H1 (cell line): ENCODE measurements at regions not wholly inside any gene's neighbourhood (a gene's known extent, or its start where the extent isn't known, plus 50 kb on each side); places are given as distances from the start of the nearest gene placed in this dataset.

Source experiments
- CHD1 ChIP-seq: IDR thresholded peaks from 2 replicates; pipeline ENCODE4 v1.6.1; 2012; ENCODE audit warnings: low read depth, low read length, improper control_type of control experiment
- RNF2 ChIP-seq: fragments of 200-900, 300-1000 bp; sonication (generic); IDR thresholded peaks from 2 replicates; pipeline ENCODE4 v1.7.1; 2016; ENCODE audit warnings: borderline replicate concordance, low read depth, mild to moderate bottlenecking, antibody characterized with exemption, low read length; ENCODE audit not compliant: poor library complexity, severe bottlenecking; ENCODE audit errors: missing control alignments
- RXRA ChIP-seq: IDR thresholded peaks from 2 replicates; pipeline ENCODE4 v1.6.1; 2011; ENCODE audit warnings: low read depth, mild to moderate bottlenecking, low read length, moderate library complexity; ENCODE audit not compliant: insufficient read depth
- SAP30 ChIP-seq: fragments of 300-600 bp; sonication (generic); IDR thresholded peaks from 2 replicates; pipeline ENCODE4 v1.7.1; 2012; ENCODE audit warnings: low read length, moderate library complexity, mild to moderate bottlenecking, inconsistent platforms; ENCODE audit not compliant: insufficient read depth, insufficient replicate concordance
- SIX5 ChIP-seq: IDR thresholded peaks from 2 replicates; pipeline ENCODE4 v1.6.1; 2011; ENCODE audit warnings: mild to moderate bottlenecking, low read depth, low read length
- SRF ChIP-seq: IDR thresholded peaks from 2 replicates; pipeline ENCODE4 v1.6.1; 2011; ENCODE audit warnings: mild to moderate bottlenecking, low read depth, low read length, moderate library complexity
- USF2 ChIP-seq: IDR thresholded peaks from 2 replicates; pipeline ENCODE4 v1.6.1; 2011; ENCODE audit warnings: low read length, improper control_type of control experiment
- ZNF274 ChIP-seq: IDR thresholded peaks from 2 replicates; pipeline ENCODE4 v1.7.0; 2012; ENCODE audit warnings: low read length, borderline replicate concordance; ENCODE audit errors: extremely low read depth
- TF ChIP-seq, protein P1 (sequence below): fragments of 300-600 bp; sonication (generic); IDR thresholded peaks from 2 replicates; pipeline ENCODE4 v1.7.1; 2012; ENCODE audit warnings: low read length, moderate library complexity, mild to moderate bottlenecking, inconsistent platforms; ENCODE audit not compliant: insufficient replicate concordance

DNA sequence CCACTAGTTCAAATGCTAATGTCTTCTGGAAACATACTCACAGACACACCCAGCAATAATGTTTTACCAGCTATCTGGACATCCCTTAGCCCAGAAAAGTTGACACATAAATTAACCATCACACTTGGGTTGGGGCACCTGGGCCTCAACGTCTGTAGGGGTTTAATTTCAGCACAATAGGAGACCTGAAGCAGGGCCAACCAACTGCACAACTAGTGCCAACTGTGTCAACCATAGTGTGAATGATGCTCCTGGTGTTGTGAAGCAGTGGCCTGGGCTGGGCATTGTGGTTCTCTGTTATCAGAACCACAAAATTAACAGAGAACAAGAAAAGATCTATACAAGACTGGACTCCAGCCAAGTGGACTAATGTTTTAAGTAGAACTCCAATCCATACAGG is 106.7 kb upstream of the PPM1H start (continued):
- TF ChIP-seq, protein P1, sequence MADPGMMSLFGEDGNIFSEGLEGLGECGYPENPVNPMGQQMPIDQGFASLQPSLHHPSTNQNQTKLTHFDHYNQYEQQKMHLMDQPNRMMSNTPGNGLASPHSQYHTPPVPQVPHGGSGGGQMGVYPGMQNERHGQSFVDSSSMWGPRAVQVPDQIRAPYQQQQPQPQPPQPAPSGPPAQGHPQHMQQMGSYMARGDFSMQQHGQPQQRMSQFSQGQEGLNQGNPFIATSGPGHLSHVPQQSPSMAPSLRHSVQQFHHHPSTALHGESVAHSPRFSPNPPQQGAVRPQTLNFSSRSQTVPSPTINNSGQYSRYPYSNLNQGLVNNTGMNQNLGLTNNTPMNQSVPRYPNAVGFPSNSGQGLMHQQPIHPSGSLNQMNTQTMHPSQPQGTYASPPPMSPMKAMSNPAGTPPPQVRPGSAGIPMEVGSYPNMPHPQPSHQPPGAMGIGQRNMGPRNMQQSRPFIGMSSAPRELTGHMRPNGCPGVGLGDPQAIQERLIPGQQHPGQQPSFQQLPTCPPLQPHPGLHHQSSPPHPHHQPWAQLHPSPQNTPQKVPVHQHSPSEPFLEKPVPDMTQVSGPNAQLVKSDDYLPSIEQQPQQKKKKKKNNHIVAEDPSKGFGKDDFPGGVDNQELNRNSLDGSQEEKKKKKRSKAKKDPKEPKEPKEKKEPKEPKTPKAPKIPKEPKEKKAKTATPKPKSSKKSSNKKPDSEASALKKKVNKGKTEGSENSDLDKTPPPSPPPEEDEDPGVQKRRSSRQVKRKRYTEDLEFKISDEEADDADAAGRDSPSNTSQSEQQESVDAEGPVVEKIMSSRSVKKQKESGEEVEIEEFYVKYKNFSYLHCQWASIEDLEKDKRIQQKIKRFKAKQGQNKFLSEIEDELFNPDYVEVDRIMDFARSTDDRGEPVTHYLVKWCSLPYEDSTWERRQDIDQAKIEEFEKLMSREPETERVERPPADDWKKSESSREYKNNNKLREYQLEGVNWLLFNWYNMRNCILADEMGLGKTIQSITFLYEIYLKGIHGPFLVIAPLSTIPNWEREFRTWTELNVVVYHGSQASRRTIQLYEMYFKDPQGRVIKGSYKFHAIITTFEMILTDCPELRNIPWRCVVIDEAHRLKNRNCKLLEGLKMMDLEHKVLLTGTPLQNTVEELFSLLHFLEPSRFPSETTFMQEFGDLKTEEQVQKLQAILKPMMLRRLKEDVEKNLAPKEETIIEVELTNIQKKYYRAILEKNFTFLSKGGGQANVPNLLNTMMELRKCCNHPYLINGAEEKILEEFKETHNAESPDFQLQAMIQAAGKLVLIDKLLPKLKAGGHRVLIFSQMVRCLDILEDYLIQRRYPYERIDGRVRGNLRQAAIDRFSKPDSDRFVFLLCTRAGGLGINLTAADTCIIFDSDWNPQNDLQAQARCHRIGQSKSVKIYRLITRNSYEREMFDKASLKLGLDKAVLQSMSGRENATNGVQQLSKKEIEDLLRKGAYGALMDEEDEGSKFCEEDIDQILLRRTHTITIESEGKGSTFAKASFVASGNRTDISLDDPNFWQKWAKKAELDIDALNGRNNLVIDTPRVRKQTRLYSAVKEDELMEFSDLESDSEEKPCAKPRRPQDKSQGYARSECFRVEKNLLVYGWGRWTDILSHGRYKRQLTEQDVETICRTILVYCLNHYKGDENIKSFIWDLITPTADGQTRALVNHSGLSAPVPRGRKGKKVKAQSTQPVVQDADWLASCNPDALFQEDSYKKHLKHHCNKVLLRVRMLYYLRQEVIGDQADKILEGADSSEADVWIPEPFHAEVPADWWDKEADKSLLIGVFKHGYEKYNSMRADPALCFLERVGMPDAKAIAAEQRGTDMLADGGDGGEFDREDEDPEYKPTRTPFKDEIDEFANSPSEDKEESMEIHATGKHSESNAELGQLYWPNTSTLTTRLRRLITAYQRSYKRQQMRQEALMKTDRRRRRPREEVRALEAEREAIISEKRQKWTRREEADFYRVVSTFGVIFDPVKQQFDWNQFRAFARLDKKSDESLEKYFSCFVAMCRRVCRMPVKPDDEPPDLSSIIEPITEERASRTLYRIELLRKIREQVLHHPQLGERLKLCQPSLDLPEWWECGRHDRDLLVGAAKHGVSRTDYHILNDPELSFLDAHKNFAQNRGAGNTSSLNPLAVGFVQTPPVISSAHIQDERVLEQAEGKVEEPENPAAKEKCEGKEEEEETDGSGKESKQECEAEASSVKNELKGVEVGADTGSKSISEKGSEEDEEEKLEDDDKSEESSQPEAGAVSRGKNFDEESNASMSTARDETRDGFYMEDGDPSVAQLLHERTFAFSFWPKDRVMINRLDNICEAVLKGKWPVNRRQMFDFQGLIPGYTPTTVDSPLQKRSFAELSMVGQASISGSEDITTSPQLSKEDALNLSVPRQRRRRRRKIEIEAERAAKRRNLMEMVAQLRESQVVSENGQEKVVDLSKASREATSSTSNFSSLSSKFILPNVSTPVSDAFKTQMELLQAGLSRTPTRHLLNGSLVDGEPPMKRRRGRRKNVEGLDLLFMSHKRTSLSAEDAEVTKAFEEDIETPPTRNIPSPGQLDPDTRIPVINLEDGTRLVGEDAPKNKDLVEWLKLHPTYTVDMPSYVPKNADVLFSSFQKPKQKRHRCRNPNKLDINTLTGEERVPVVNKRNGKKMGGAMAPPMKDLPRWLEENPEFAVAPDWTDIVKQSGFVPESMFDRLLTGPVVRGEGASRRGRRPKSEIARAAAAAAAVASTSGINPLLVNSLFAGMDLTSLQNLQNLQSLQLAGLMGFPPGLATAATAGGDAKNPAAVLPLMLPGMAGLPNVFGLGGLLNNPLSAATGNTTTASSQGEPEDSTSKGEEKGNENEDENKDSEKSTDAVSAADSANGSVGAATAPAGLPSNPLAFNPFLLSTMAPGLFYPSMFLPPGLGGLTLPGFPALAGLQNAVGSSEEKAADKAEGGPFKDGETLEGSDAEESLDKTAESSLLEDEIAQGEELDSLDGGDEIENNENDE = no peak
- no peak for TF ChIP-seq SIX5
- TF ChIP-seq SAP30 = no peak
- no peak for TF ChIP-seq ZNF274
- no peak for TF ChIP-seq CHD1
- no peak for TF ChIP-seq SRF
- no peak for TF ChIP-seq RNF2
- no peak for TF ChIP-seq RXRA
- no peak for TF ChIP-seq USF2
